ENCODE measurements at regions not wholly inside any gene's neighbourhood (a gene's known extent, or its start where the extent isn't known, plus 50 kb on each side); places are given as distances from the start of the nearest gene placed in this dataset.

GRCh38 chr12:68435299-68435637, 103.1 kb upstream of the MDM1 start:
- Histone ChIP-seq H3K9me3 (no peaks in the 10 kb centered on the region), H3K27me3 (no peaks in the 10 kb centered on the region), H3K27ac (no peak overlapping the region), H3K4me1 (no peaks in the 10 kb centered on the region), H3K36me3 (no peaks in the 10 kb centered on the region), H3K4me3 (no peak overlapping the region)
- intact Hi-C loops (cut with DNase I; ENCODE audit: low total_unique reads) = no loop called here
- DNase-seq = no peak
- TF ChIP-seq POLR2A (IDR thresholded peaks at IDR 0.05) (no peak), CTCF (IDR thresholded peaks at IDR 0.05) (no peak)

DNA sequence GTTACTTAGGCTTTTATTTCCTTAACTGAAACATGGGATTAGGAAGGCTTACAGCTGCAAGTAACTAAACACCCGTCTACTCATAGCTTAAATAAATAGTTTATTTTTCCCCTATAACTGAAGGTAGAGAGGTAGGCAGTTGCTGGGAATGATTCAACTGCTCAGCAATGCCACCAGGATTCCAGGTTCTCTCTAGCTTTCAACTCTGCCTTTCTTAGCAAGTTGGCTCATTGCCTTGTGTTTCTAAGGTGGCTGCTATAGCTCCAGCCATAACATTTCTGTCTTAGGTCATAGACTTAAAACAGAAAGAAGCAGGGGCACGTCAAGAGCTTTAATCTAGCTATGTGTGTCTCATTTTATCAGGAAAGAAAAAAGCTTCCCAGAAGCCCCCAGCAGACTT, 103.7 kb upstream of the MDM1 start:
- intact Hi-C loops (cut with DNase I; ENCODE audit: low total_unique reads) = no loop called here
- Histone ChIP-seq H3K4me3 (no peak overlapping the region), H3K36me3 (no peaks in the 10 kb centered on the region), H3K9me3 (no peaks in the 10 kb centered on the region), H3K27ac (no peak overlapping the region), H3K27me3 (no peaks in the 10 kb centered on the region), H3K4me1 (no peaks in the 10 kb centered on the region)
- no peak for TF ChIP-seq POLR2A (IDR thresholded peaks at IDR 0.05)
- no peak for TF ChIP-seq CTCF (IDR thresholded peaks at IDR 0.05)
- DNase-seq = no peak

- Histone ChIP-seq H3K27me3 (no peaks in the 10 kb centered on the region), H3K4me1 (no peaks in the 10 kb centered on the region), H3K27ac (no peak overlapping the region), H3K36me3 (no peaks in the 10 kb centered on the region), H3K9me3 (no peaks in the 10 kb centered on the region), H3K4me3 (no peak overlapping the region)
- DNase-seq = no peak
- TF ChIP-seq CTCF (IDR thresholded peaks at IDR 0.05) = no peak
- no peak for TF ChIP-seq POLR2A (IDR thresholded peaks at IDR 0.05)
- intact Hi-C loops (cut with DNase I; ENCODE audit: low total_unique reads) = no loop called here
Measured at GRCh38 chr12:68438601-68439000, 106.4 kb upstream of the MDM1 start.

DNA sequence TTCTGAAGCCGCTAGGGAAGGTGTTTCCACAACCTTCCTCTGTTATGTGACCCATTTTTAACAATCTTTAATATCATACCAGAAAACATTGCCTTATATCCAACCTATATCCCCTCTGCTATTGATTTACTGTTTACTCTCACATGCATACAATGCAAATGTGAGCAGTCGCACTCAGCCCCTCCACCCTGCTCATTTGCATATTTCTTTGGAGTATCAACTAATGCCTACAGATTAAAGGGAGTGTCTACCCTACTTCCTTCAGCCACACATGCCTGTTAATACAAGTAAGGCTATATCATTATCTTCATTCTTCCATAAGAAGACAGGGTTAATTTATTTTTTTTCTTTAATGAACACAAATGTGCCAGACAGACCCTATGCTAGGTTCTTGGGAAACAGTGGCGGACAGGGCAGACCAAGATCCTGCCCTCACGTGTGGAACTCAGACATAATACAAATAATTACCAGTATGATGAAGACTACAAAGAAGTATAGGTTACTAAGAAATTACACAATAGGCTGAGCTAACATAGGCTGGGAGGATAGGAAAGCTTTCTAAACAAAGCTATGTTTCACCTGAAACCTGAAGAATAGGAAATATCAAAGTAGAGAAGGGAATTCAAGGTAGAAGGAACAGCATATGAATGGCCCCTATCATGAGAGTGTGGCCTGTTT, 107.3 kb upstream of the MDM1 start:
- Histone ChIP-seq H3K9me3 (no peaks in the 10 kb centered on the region), H3K27me3 (no peaks in the 10 kb centered on the region), H3K4me1 (no peaks in the 10 kb centered on the region), H3K36me3 (no peaks in the 10 kb centered on the region), H3K4me3 (no peak overlapping the region), H3K27ac (no peak overlapping the region)
- intact Hi-C loops (cut with DNase I; ENCODE audit: low total_unique reads) = no loop called here
- no peak for DNase-seq
- TF ChIP-seq CTCF (IDR thresholded peaks at IDR 0.05) (no peak), POLR2A (IDR thresholded peaks at IDR 0.05) (no peak)

GRCh38 chr12:68440068-68440581, 108.0 kb upstream of the MDM1 start:
- intact Hi-C loops (cut with DNase I; ENCODE audit: low total_unique reads) = no loop called here
- TF ChIP-seq CTCF (IDR thresholded peaks at IDR 0.05) (no peak), POLR2A (IDR thresholded peaks at IDR 0.05) (no peak)
- no peak overlapping the region for H3K4me3 ChIP-seq

More at GRCh38 chr12:68440068-68440581, 108.0 kb upstream of the MDM1 start:
- Histone ChIP-seq H3K36me3 (no peaks in the 10 kb centered on the region), H3K4me1 (no peaks in the 10 kb centered on the region), H3K9me3 (no peaks in the 10 kb centered on the region), H3K27ac (no peak overlapping the region), H3K27me3 (no peaks in the 10 kb centered on the region)
- DNase-seq = no peak
